ENCODE measurements at regions not wholly inside any gene's neighbourhood (a gene's known extent, or its start where the extent isn't known, plus 50 kb on each side); places are given as distances from the start of the nearest gene placed in this dataset.

GRCh38 chr10:10544890-10545289 is 472.8 kb upstream of the CELF2 start:
- TF ChIP-seq CTCF (IDR thresholded peaks at IDR 0.05) (no peak), POLR2A (IDR thresholded peaks at IDR 0.05) (no peak)
- no peak overlapping the region for H3K4me3 ChIP-seq
- DNase-seq, result no peak
- H3K27me3 ChIP-seq, result no peaks in the 10 kb centered on the region
- H3K27ac ChIP-seq, result no peak overlapping the region
- no peaks in the 10 kb centered on the region for H3K9me3 ChIP-seq
- H3K36me3 ChIP-seq, result no peaks in the 10 kb centered on the region
- no peaks in the 10 kb centered on the region for H3K4me1 ChIP-seq

DNA sequence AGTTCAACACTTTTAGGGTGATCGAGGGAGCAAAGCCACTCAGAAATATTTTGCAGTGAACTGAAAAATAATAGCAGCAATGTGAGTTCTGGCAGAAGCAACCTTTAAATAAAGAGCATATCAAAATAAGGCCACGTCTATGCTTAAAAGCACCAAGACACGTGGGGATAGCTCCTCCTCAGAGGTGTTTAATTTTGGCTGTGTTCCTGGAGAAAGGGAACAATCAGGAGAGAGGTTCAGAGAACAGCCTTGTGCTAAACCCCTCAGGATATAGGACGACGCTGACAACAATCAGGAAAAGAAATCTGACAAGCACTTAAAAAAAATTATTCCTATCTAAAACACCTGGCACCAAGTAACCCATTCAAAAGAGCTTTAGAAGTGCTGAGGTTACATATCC is 471.9 kb upstream of the CELF2 start:
- H3K36me3 ChIP-seq, result no peaks in the 10 kb centered on the region
- H3K4me1 ChIP-seq, result no peaks in the 10 kb centered on the region
- no peaks in the 10 kb centered on the region for H3K9me3 ChIP-seq
- H3K4me3 ChIP-seq, result no peak overlapping the region
- no peak for DNase-seq
- H3K27me3 ChIP-seq, result no peaks in the 10 kb centered on the region
- TF ChIP-seq POLR2A (IDR thresholded peaks at IDR 0.05) (no peak), CTCF (IDR thresholded peaks at IDR 0.05) (no peak)
- H3K27ac ChIP-seq, result no peak overlapping the region

- Histone ChIP-seq H3K4me3 (no peak overlapping the region), H3K36me3 (no peaks in the 10 kb centered on the region), H3K27ac (no peak overlapping the region), H3K9me3 (no peaks in the 10 kb centered on the region), H3K27me3 (no peaks in the 10 kb centered on the region), H3K4me1 (no peaks in the 10 kb centered on the region)
- no peak for TF ChIP-seq CTCF (IDR thresholded peaks at IDR 0.05)
- TF ChIP-seq POLR2A (IDR thresholded peaks at IDR 0.05), result no peak
- no peak for DNase-seq
Measured at GRCh38 chr10:10551596-10552301, 465.9 kb upstream of the CELF2 start.

GRCh38 chr10:10552948-10553347 is 464.7 kb upstream of the CELF2 start:
- no peak for TF ChIP-seq CTCF (IDR thresholded peaks at IDR 0.05)
- TF ChIP-seq POLR2A (IDR thresholded peaks at IDR 0.05), result no peak
- Histone ChIP-seq H3K36me3 (no peaks in the 10 kb centered on the region), H3K27me3 (no peaks in the 10 kb centered on the region), H3K4me3 (no peak overlapping the region), H3K9me3 (no peaks in the 10 kb centered on the region), H3K27ac (no peak overlapping the region), H3K4me1 (no peaks in the 10 kb centered on the region)
- no peak for DNase-seq

DNA sequence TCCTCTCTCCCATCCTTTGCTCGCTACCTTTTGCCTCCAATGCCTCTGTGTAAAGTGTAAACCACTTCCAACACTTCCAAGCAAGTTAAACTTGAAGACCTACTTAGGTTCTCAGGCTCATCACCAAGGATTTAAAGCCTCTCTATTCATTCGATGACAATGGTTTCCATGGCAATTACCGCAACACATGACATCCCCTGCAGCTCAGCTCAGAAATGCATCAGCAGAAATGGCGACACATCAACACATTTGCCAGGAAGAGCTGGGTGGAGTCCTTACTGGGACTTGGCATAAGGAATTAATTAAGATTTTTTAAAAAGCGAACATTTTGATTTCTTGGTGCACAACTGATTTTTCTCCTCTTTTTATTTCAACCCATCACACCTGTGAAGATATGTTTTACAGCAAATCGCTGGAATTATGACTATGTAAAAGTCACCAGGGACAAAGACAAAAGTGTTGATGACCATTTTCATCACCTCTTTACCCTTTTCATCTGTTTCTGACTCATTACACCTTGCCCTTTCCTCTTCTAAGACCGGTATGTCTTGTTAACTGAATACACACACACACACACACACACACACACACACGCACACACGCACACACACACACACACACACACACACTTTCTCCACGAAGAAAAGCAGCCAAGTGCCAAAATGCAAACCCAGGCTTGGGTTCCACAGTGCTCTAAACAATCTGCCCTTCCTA is 453.4 kb upstream of the CELF2 start:
- TF ChIP-seq CTCF (IDR thresholded peaks at IDR 0.05) (no peak), POLR2A (IDR thresholded peaks at IDR 0.05) (no peak)
- no peak for DNase-seq
- Histone ChIP-seq H3K4me3 (no peak overlapping the region), H3K27me3 (no peaks in the 10 kb centered on the region), H3K4me1 (no peaks in the 10 kb centered on the region), H3K36me3 (no peaks in the 10 kb centered on the region), H3K27ac (no peak overlapping the region), H3K9me3 (no peaks in the 10 kb centered on the region)
